Testis (tissue), 2 donors: ENCODE measurements at regions not wholly inside any gene's neighbourhood (a gene's known extent, or its start where the extent isn't known, plus 50 kb on each side); places are given as distances from the start of the nearest gene placed in this dataset.

Experiments used
- POLR2A ChIP-seq: fragments of 450-650 bp; IDR thresholded peaks from one replicate; pipeline ENCODE4 v1.6.1; 2017; ENCODE audit warnings: antibody characterized with exemption, mild to moderate bottlenecking, moderate library complexity
- TF ChIP-seq, protein P1 (sequence below), 3 experiments: fragments of 450-650 bp in 2 of 3; fragments of 200-600 bp in 1 of 3; sonication (generic) in 1 of 3; IDR thresholded peaks; one replicate each; pipeline ENCODE4 v1.5.1; 2016 to 2019; ENCODE audit warnings: antibody characterized with exemption in 3 of 3, mild to moderate bottlenecking in 2 of 3, moderate library complexity in 1 of 3

DNA sequence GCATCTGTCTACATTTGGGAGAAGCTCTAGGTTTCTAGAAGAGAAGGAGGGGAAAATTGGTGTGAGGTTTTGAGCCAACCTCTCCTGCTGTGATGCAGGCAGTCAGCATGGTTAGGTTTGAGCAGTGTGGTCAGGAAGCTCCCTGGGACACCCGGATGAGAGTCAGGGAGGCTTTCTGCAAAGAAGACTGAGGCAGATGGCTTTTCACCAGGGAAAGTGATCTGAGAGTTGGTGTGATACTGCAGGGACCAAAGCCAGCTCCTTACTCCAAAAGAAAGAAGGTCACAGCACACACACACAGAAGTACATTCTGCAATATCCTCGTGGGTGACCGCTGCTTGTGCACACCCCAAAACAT is 75.8 kb upstream of the BCL11A start:
- TF ChIP-seq, protein P1, sequence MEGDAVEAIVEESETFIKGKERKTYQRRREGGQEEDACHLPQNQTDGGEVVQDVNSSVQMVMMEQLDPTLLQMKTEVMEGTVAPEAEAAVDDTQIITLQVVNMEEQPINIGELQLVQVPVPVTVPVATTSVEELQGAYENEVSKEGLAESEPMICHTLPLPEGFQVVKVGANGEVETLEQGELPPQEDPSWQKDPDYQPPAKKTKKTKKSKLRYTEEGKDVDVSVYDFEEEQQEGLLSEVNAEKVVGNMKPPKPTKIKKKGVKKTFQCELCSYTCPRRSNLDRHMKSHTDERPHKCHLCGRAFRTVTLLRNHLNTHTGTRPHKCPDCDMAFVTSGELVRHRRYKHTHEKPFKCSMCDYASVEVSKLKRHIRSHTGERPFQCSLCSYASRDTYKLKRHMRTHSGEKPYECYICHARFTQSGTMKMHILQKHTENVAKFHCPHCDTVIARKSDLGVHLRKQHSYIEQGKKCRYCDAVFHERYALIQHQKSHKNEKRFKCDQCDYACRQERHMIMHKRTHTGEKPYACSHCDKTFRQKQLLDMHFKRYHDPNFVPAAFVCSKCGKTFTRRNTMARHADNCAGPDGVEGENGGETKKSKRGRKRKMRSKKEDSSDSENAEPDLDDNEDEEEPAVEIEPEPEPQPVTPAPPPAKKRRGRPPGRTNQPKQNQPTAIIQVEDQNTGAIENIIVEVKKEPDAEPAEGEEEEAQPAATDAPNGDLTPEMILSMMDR (IDR thresholded peaks at IDR 0.05) = no peak
- no peak for TF ChIP-seq POLR2A
